ENCODE measurements at regions not wholly inside any gene's neighbourhood (a gene's known extent, or its start where the extent isn't known, plus 50 kb on each side); places are given as distances from the start of the nearest gene placed in this dataset.

GRCh38 chr13:76086729-76087128, 450.6 kb downstream of the LMO7 start (continued):
- no peak for TF ChIP-seq POLR2AphosphoS5 (IDR thresholded peaks at IDR 0.05; ENCODE audit: low read depth, low read length)

- ChIA-PET CTCF (no interaction called here), POLR2A (no interaction called here)
- 0% methylated on average over 3 of the region's 3 CpGs for WGBS (ENCODE audit: low lambda C conversion rate)
- Histone ChIP-seq H3K27ac (ENCODE audit: low read depth in 2 of 2, low read length in 1 of 2) (no peak overlapping the region), H3K9ac (no peak overlapping the region), H4K20me1 (ENCODE audit: insufficient read depth) (no peaks in the 10 kb centered on the region), H3F3A (replicated peaks; ENCODE audit: insufficient read depth) (no peaks in the 10 kb centered on the region), H3K4me1 (ENCODE audit: control insufficient read depth in 1 of 2, insufficient read depth in 2 of 2, low read depth in 1 of 2, low read length in 1 of 2) (no peaks in the 10 kb centered on the region), H3K9me2 (no peaks in the 10 kb centered on the region), H3K9me3 (no peaks in the 10 kb centered on the region), H3K27me3 (ENCODE audit: insufficient read depth) (no peaks in the 10 kb centered on the region), H3K4me3 (ENCODE audit: low read depth in 2 of 2, low read length in 1 of 2) (no peak overlapping the region), H3K79me2 (ENCODE audit: insufficient read depth) (no peaks in the 10 kb centered on the region), H3K4me2 (no peak overlapping the region), H3K36me3 (replicated peaks in 1 of 2; ENCODE audit: control insufficient read depth in 1 of 2, insufficient read depth in 2 of 2, low read length in 1 of 2) (no peaks in the 10 kb centered on the region), H2AFZ (ENCODE audit: low read depth) (no peak overlapping the region)
- DNase-seq, result no peak
- TF ChIP-seq EZH2phosphoT487 (IDR thresholded peaks at IDR 0.05; ENCODE audit: borderline replicate concordance, low read depth) (no peak), FOSL2 (IDR thresholded peaks at IDR 0.05; ENCODE audit: borderline replicate concordance, low read depth) (no peak), FOXM1 (IDR thresholded peaks at IDR 0.05; ENCODE audit: low read depth) (no peak), MEF2A (IDR thresholded peaks at IDR 0.05; ENCODE audit: borderline replicate concordance, low read depth) (no peak), ZBTB33 (IDR thresholded peaks at IDR 0.05; ENCODE audit: borderline replicate concordance, low read depth) (no peak), SIN3A (IDR thresholded peaks at IDR 0.05; ENCODE audit: borderline replicate concordance, low read depth, low read length) (no peak), JUND (IDR thresholded peaks at IDR 0.05) (no peak), NFIC (IDR thresholded peaks at IDR 0.05; ENCODE audit: borderline replicate concordance) (no peak), MAX (IDR thresholded peaks at IDR 0.05; ENCODE audit: low read depth) (no peak), GATA2 (CRISPR knock-in tag; IDR thresholded peaks at IDR 0.05) (no peak), CHD2 (IDR thresholded peaks at IDR 0.05; ENCODE audit: low read length, partially characterized antibody) (no peak), RAD21 (IDR thresholded peaks at IDR 0.05; ENCODE audit: low read length) (no peak), TAF1 (IDR thresholded peaks at IDR 0.05; ENCODE audit: borderline replicate concordance, low read depth, low read length) (no peak), REST (IDR thresholded peaks at IDR 0.05; ENCODE audit: low read depth, low read length) (no peak), PBX3 (IDR thresholded peaks at IDR 0.05) (no peak)
Observed at GRCh38 chr13:76067850-76068249, 431.7 kb downstream of the LMO7 start.
